ENCODE measurements at regions not wholly inside any gene's neighbourhood (a gene's known extent, or its start where the extent isn't known, plus 50 kb on each side); places are given as distances from the start of the nearest gene placed in this dataset.

- no peak for DNase-seq
Observed at GRCh38 chr17:73819440-73820395, 175.5 kb upstream of the SDK2 start.

DNA sequence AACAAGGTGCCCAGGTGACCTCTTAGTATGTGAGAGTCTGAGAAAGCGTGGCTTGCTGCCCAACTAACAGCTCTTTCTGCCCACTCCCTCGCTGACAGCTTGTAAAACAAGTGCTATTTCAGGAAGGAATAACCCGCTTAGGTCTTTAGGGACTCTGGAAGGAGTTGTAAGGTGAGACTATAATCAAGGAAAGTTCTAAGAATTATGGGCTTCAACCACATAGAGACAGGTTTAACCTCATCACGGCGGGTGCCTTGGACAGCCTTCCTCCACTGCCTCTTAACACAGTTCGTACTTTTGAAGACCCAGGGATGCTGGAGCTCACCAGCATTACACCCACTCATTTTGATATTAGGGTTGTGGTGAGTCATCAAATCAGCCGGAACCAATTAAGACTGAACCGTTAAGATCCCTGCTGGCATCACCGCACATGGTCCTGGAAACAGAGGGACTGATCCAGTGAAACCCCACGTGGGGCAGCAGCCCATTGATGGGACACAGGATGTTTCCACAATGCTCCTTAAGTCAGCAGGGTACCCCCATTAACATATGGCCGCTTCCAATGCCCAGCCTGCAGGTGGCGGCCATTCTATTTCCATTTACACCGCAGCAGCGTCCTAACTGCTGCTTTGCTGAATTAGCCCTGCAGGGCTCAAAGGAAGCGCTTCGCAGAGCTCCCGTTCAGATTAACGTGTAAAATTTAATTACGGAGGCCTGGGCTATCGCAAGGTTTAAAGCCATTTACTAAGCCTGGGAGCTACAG is 176.6 kb upstream of the SDK2 start:
- no peak for DNase-seq

DNA sequence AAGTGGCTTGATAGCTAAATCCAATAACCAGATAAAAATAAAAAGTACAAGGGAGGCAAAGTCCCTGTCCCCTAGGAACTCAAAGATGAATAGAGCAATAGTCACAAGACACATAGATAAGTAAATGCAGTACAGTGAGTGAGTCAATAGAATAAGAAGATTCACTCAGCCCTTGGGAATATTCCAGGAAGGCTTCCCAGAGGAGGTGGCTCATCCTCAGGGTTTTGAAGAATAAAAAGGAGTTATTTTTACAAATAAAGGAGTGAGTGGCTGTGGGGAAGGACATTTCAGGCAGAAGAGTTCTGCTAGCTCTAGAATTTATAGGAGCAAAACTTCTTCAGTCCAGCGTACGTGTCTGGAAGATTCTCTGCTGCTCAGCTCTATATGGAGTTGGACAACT is 177.4 kb upstream of the SDK2 start:
- DNase-seq = no peak

- DNase-seq = no peak
Observed at GRCh38 chr17:73822371-73822770, 178.1 kb upstream of the SDK2 start.

DNA sequence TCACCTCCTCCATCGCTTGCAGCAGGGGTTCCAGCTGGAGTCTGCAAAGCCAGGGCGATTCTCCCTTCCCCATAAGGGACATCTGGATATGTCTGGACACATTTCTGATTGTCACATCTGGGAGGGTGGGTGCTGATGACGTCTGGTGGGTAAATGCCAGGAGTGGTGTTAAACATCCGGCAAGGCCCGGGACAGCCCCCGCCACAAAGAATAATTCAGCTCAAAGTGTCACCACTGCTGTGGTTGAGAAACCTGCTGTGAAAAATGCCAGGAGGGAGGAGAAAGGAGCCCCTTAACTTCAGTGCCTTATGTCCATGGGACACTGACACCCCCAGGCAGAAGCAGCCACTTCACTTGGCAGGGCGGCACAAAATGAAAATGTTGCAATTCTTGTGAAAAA is 179.4 kb upstream of the SDK2 start:
- DNase-seq = no peak

DNA sequence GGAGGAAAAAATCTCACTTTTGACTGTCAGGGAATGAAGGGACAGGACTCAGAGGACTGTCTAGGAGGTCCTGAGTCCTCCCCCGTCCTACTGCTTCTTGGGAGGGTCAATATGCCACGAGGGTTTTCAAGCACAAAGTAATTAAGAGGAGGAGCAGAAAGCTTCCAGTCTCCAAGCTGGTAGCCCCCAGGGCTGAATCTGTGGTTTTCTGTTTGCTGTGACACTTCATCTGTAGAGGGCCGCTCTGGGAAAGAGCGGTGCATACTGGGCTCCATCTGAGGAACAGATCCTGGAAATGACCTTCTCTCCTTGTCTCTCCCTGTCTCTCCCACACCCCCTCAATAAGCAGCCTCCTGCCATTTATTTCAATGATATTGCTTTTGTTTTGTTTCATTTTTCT is 180.1 kb upstream of the SDK2 start:
- no peak for DNase-seq

DNA sequence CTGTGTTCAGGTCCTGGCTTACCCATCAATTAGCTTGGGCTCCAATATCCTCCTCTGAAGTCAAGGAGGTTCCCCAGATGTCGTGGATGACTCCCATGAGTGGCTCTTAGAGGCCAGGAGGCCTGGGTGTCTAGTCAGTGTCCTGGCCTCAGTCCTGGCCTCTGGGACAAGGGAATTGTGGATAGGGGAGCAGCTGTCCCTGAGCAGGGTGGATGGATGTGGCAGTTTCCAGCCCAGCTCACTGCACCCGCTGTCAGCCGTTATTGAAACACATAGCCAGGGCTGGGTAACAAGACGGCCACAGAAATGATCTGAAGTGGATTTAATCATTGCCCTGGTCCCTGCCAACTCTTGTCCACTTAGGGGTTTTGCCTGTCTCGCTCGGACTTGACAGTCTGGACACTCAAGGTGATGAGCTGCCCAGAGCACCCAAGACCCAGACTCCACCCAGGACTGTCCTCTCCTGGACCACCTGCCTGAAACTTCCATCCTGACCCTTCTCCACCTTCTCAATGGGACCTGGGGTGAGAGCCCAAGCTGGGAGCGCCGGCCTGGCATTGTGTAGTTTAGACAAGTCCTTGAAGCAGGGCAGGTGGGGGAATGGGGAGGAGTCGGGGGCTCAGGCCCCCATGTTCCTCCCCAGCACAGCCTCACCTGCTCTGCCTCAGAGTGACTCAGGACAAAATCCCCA is 182.1 kb upstream of the SDK2 start:
- no peak for DNase-seq

DNA sequence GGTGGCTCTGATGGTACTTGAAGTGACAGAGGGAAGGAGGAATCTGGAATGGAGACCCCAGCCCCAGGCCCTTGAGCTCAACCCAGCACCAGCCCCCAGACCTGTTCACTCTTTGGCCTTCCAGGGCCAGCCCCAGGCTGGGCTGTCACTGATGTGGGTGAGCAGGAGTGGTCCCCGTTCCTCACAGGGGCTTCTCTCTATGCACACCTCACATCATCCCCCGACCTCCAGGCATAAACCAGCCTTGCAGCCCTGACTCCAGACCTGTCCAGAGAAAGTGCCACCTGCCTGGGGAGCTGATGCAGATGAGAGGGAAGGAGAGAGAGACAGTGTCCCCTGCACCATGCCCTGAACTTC is 182.6 kb upstream of the SDK2 start:
- no peak for DNase-seq

DNA sequence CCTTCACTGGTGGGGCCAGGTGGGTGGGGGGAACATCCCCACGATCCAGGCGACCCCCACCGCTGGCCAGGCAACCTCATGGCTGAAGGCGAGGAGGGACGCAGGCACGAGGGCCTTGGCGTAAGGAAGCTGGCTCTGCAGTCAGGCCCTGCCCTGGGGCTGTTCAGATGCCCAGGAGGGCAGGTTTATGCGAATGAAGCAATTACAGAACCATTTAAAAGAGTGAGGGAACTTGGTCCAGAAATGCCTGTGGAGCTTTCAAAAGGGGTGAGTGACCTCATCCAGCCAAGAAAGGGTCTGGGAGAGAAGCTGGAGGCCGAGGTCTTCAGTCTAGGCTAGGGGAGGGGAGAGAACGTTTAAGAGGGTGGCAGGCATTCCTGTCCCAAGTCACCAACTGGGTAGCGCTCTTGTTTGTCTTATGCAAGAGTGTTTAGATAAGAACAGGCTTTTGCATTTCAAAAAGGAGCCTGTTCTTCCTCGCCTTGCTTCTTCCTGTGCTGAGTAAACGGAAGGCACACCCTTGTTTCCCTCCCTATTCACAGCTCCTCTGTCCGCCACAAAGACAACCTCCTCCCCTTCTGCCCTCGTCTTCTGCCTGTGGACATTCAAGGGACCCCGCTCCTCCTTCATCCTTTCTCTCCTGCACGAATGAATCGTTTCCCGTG is 183.5 kb upstream of the SDK2 start:
- DNase-seq = no peak

DNA sequence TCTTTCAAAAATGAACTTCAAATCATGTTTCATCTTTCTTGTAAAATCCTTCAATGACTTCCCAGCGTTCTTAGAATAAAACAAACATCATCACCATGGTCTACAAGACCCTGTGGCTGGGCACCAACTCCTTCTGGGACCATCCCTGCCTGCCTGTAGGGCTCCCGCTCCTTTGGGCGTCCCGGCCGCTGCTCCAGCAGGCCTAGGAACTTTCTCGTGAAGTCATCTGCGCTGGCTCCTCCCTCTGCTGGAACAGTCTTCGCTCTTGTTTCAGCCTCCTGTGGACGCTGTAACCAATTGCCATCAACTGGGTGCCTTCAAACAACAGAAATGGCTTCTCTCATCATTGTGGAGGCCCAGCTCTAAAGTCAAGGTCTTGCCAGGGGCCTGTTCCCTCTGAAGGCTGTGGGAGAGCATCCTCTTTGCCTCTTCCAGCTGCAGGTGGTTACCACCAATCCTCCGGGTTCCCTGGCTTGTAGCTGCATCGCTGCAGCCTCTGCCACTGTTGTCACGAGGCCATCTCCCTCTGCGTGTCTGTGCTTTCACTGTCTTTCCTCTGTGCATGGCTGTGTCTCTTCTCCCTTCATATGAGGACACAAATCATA is 185.5 kb upstream of the SDK2 start:
- no peak for DNase-seq

- no peak for DNase-seq
Observed at GRCh38 chr17:73831699-73832098, 187.5 kb upstream of the SDK2 start.

GRCh38 chr17:73833775-73834488 is 189.7 kb upstream of the SDK2 start:
- no peak for DNase-seq

DNA sequence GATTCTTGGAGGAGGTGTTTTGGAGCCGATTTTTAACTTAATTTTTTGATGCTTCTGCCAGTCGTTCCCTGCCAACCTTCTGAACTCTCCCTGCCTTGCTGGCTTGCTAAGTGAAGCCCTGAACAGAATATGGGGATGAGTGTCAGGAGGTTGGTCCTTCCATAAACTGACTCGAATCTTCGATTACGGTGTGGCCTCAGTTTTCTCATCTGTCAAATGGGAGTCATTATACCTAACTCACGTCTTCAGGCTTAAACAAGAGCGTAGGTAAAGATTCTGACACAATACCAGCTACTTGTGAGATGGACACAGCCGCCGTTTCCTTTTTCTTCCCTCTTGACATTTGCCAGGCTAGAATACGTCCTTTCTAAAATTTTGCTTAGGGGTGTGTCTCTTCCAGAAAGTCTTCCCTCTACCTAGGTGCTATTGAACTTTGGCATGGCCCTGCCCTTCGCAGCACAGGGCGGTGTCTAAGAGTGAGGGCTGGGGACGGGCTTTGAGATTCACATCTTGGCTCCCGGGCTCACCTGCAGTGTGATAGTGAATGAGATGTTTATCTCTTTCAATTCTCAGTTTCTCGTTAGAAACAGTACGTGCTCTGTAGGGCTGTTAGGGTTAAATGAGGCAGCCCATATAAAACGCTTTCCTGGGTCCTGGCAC is 190.6 kb upstream of the SDK2 start:
- no peak for DNase-seq

GRCh38 chr17:73835605-73836004 is 191.4 kb upstream of the SDK2 start:
- DNase-seq = no peak

- DNase-seq = no peak
Observed at GRCh38 chr17:73838815-73839214, 194.6 kb upstream of the SDK2 start.

DNA sequence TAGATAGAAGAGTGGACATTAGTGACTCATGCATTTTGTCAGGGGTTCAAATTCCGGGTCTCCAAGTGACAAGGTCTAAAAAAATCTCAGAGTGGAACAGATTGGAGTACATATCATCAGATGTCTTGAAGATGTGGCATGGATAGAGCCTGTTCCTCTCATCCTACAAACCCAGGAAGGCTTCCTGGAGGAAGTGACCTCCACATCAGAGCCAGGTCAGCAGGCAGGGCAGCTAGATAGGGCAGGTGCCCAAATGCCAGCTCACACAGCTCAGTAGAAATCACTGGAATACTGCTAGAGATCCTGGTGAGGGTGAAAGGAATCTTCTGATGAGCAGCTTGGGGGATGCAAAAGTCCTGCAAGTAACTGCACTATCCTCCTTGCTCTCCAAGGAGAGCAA is 196.6 kb upstream of the SDK2 start:
- DNase-seq = no peak

- DNase-seq = no peak
Observed at GRCh38 chr17:73841431-73842060, 197.3 kb upstream of the SDK2 start.

- DNase-seq = no peak
Observed at GRCh38 chr17:73847952-73848351, 203.7 kb upstream of the SDK2 start.

DNA sequence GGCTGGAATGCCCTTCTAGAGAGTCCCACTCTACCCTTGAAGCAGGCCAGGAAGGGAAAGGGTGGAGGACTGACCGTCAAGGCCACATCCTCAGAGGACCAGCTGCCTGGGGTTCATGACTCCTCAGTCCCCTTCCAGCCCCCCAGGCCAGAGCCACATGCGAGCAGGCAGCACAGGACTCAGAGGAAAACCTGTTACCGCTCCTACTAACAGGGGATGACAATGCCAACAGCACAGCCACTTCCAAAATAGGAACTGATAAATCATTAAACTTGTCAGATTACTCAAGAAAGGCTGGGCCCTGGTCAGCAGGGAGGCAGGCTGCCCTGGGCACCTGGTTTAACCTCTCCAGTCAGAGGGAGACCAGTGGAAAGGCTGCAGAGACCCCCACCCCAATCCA is 206.2 kb upstream of the SDK2 start:
- no peak for DNase-seq

- no peak for DNase-seq
Observed at GRCh38 chr17:73851091-73851490, 206.8 kb upstream of the SDK2 start.

DNA sequence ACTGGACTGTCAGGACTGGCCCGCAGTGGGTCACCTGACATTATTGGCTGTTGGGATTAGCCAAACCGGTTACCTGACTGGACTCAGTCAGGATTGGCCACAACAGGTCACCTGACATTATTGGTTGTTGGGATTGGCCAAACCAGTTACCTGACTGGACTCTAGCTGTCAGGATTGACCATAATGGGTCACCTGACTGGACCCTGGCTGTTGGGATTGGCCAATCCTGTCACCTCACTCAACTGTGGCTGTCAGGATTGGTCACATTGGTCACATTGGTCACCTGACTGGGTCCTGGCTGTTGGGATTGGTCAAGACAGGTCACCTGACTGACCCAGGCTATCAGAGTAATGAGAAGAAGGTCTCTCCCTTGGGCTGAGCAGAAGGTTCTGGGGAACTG is 207.7 kb upstream of the SDK2 start:
- DNase-seq = no peak
